Gastrocnemius medialis (tissue), 4 donors: ENCODE measurements at regions not wholly inside any gene's neighbourhood (a gene's known extent, or its start where the extent isn't known, plus 50 kb on each side); places are given as distances from the start of the nearest gene placed in this dataset.

ENCODE experiments used
- ATAC-seq, 2 donors: fragments of 150-250 bp; one replicate each; pipeline ENCODE4 v1.9.1; 2016
- DNase-seq, 2 donors: peaks; one replicate each; pipeline ENCODE4 v3.0.0-alpha.2; 2019
- H3K27ac ChIP-seq, 4 donors: fragments of 200-600 bp; sonication (generic); 1 replicate in 1 of 4; 2 replicates in 3 of 4; pipeline ENCODE4 v1.5.1; 2016 to 2018; ENCODE audit warnings: mild to moderate bottlenecking in 2 of 4, moderate library complexity in 1 of 4
- H3K27me3 ChIP-seq, 3 donors: fragments of 200-600 bp; sonication (generic) in 2 of 3; 1 replicate in 1 of 3; 2 replicates in 2 of 3; pipeline versions ENCODE4 v1.5.1 to v1.6.0; 2016 to 2019; ENCODE audit warnings: mild to moderate bottlenecking in 1 of 3, moderate library complexity in 1 of 3
- H3K36me3 ChIP-seq, 2 donors: fragments of 200-600 bp; sonication (generic) in 1 of 2; one replicate each; pipeline ENCODE4 v1.5.1; 2017 to 2018
- H3K4me1 ChIP-seq, 2 donors: fragments of 200-600 bp; sonication (generic) in 1 of 2; one replicate each; pipeline ENCODE4 v1.5.1; 2016 to 2017; ENCODE audit warnings: mild to moderate bottlenecking in 2 of 2
- H3K4me3 ChIP-seq, 4 donors: fragments of 200-600 bp; sonication (generic) in 3 of 4; 1 replicate in 1 of 4; 2 replicates in 3 of 4; pipeline ENCODE4 v1.5.1; 2016 to 2019; ENCODE audit warnings: mild to moderate bottlenecking in 2 of 4
- H3K9me3 ChIP-seq, 3 donors: fragments of 200-600 bp; sonication (generic) in 2 of 3; 1 replicate in 1 of 3; 2 replicates in 2 of 3; pipeline ENCODE4 v1.5.1; 2016 to 2019
- CTCF ChIP-seq, 5 experiments: fragments of 450-650 bp in 3 of 5; fragments of 200-600 bp in 2 of 5; sonication (generic) in 2 of 5; IDR thresholded peaks in 4 of 5; conservative IDR thresholded peaks in 1 of 5; 1 replicate in 4 of 5; 2 replicates in 1 of 5; pipeline ENCODE4 v1.5.1; 2016 to 2019; ENCODE audit warnings: antibody characterized with exemption in 5 of 5, mild to moderate bottlenecking in 3 of 5, moderate library complexity in 3 of 5
- POLR2A ChIP-seq, 2 donors: fragments of 450-650 bp; IDR thresholded peaks; one replicate each; pipeline ENCODE4 v1.6.1; 2017; ENCODE audit warnings: antibody characterized with exemption in 2 of 2, mild to moderate bottlenecking in 2 of 2, moderate library complexity in 2 of 2
- in situ Hi-C, 4 donors: fragments of 200-750 bp; cut with MboI; loops; one replicate each; pipeline versions ENCODE4 v1.15.0 to v1.8.0; 2017; ENCODE audit warnings: low sequenced_read_pairs in 4 of 4
- intact Hi-C: fragments of 100-400 bp; cut with DNase I; formaldehyde crosslinking; loops from one replicate; pipeline ENCODE4 v1.15.1; 2023; ENCODE audit warnings: low total_unique reads

GRCh38 chr13:100800283-100800875 is 125.8 kb upstream of the TMTC4 start:
- H3K4me1 ChIP-seq = no peaks in the 10 kb centered on the region
- intact Hi-C loops (no loop called here), in situ Hi-C loops (no loop called here)
- TF ChIP-seq POLR2A (IDR thresholded peaks at IDR 0.05) (no peak), CTCF (IDR thresholded peaks at IDR 0.05 in 4 of 5, conservative IDR thresholded peaks at IDR 0.05 in 1 of 5) (no peak)
- ATAC-seq = no peak
- H3K27me3 ChIP-seq = no peaks in the 10 kb centered on the region
- no peak for DNase-seq
- H3K4me3 ChIP-seq = no peak overlapping the region
- H3K9me3 ChIP-seq = no peaks in the 10 kb centered on the region
- H3K36me3 ChIP-seq = no peaks in the 10 kb centered on the region
- H3K27ac ChIP-seq = no peak overlapping the region

- intact Hi-C loops = no loop called here
- in situ Hi-C loops = no loop called here
Measured at GRCh38 chr13:100798739-100799361, 124.3 kb upstream of the TMTC4 start.

GRCh38 chr13:100797921-100798320 is 123.3 kb upstream of the TMTC4 start:
- TF ChIP-seq POLR2A (IDR thresholded peaks at IDR 0.05) (no peak), CTCF (IDR thresholded peaks at IDR 0.05 in 4 of 5, conservative IDR thresholded peaks at IDR 0.05 in 1 of 5) (no peak)
- Histone ChIP-seq H3K27me3 (no peaks in the 10 kb centered on the region), H3K4me3 (no peak overlapping the region), H3K27ac (no peak overlapping the region), H3K4me1 (no peaks in the 10 kb centered on the region), H3K36me3 (no peaks in the 10 kb centered on the region), H3K9me3 (no peaks in the 10 kb centered on the region)
- DNase-seq (no peak), ATAC-seq (no peak)
- intact Hi-C loops = no loop called here
- in situ Hi-C loops = no loop called here

More at GRCh38 chr13:100798739-100799361, 124.3 kb upstream of the TMTC4 start:
- no peak for DNase-seq
- Histone ChIP-seq H3K27me3 (no peaks in the 10 kb centered on the region), H3K4me1 (no peaks in the 10 kb centered on the region), H3K27ac (no peak overlapping the region), H3K9me3 (no peaks in the 10 kb centered on the region), H3K36me3 (no peaks in the 10 kb centered on the region), H3K4me3 (no peak overlapping the region)
- no peak for ATAC-seq
- no peak for TF ChIP-seq POLR2A (IDR thresholded peaks at IDR 0.05)
- TF ChIP-seq CTCF (IDR thresholded peaks at IDR 0.05 in 4 of 5, conservative IDR thresholded peaks at IDR 0.05 in 1 of 5) = no peak

- Histone ChIP-seq H3K27me3 (no peaks in the 10 kb centered on the region), H3K36me3 (no peaks in the 10 kb centered on the region), H3K4me3 (no peak overlapping the region), H3K9me3 (no peaks in the 10 kb centered on the region), H3K27ac (no peak overlapping the region), H3K4me1 (no peaks in the 10 kb centered on the region)
- ATAC-seq (no peak), DNase-seq (no peak)
- in situ Hi-C loops (no loop called here), intact Hi-C loops (no loop called here)
- TF ChIP-seq CTCF (IDR thresholded peaks at IDR 0.05 in 4 of 5, conservative IDR thresholded peaks at IDR 0.05 in 1 of 5) = no peak
- TF ChIP-seq POLR2A (IDR thresholded peaks at IDR 0.05) = no peak
Measured at GRCh38 chr13:100796463-100796862, 121.9 kb upstream of the TMTC4 start.
